ENCODE measurements at regions not wholly inside any gene's neighbourhood (a gene's known extent, or its start where the extent isn't known, plus 50 kb on each side); places are given as distances from the start of the nearest gene placed in this dataset.
A peak's percentile ranks its signal among the peaks of the same experiment; 100 is the strongest.

GRCh38 chr1:90486996-90487395, 230.1 kb downstream of the BARHL2 start:
- DNase-seq = no peak

- no peak for DNase-seq
Observed at GRCh38 chr1:90486134-90486824, 230.8 kb downstream of the BARHL2 start.

GRCh38 chr1:90480271-90480835, 236.7 kb downstream of the BARHL2 start:
- DNase-seq = no peak

- DNase-seq = no peak
Observed at GRCh38 chr1:90476994-90477393, 240.1 kb downstream of the BARHL2 start.

- DNase-seq = no peak
Observed at GRCh38 chr1:90476411-90476810, 240.7 kb downstream of the BARHL2 start.

GRCh38 chr1:90475631-90476030, 241.5 kb downstream of the BARHL2 start:
- peak; percentile 19 for DNase-seq

GRCh38 chr1:90474731-90475130, 242.4 kb downstream of the BARHL2 start:
- no peak for DNase-seq

GRCh38 chr1:90474158-90474557, 242.9 kb downstream of the BARHL2 start:
- no peak for DNase-seq

- DNase-seq = no peak
Observed at GRCh38 chr1:90472775-90473174, 244.3 kb downstream of the BARHL2 start.

- no peak for DNase-seq
Observed at GRCh38 chr1:90459570-90459969, 257.5 kb downstream of the BARHL2 start.

GRCh38 chr1:90457985-90458384, 259.1 kb downstream of the BARHL2 start:
- DNase-seq = no peak

- no peak for DNase-seq
Observed at GRCh38 chr1:90452491-90452890, 264.6 kb downstream of the BARHL2 start.

GRCh38 chr1:90443354-90443753, 273.7 kb downstream of the BARHL2 start:
- DNase-seq = no peak

- no peak for DNase-seq
Observed at GRCh38 chr1:90435351-90435750, 281.8 kb downstream of the BARHL2 start.

- DNase-seq = no peak
Observed at GRCh38 chr1:90434460-90434859, 282.6 kb downstream of the BARHL2 start.

- DNase-seq = no peak
Observed at GRCh38 chr1:90417126-90417525, 300.0 kb downstream of the BARHL2 start.

- DNase-seq = no peak
Observed at GRCh38 chr1:90414201-90414600, 302.9 kb downstream of the BARHL2 start.

GRCh38 chr1:90413519-90413918, 303.6 kb downstream of the BARHL2 start:
- no peak for DNase-seq

- DNase-seq = no peak
Observed at GRCh38 chr1:90412563-90412962, 304.5 kb downstream of the BARHL2 start.

GRCh38 chr1:90411185-90411584, 305.9 kb downstream of the BARHL2 start:
- no peak for DNase-seq

GRCh38 chr1:90407737-90408136, 309.4 kb downstream of the BARHL2 start:
- DNase-seq = no peak

- DNase-seq = no peak
Observed at GRCh38 chr1:90405726-90406125, 311.4 kb downstream of the BARHL2 start.

GRCh38 chr1:90402893-90403849, 313.9 kb downstream of the BARHL2 start:
- peak; percentile 11 for DNase-seq

- no peak for DNase-seq
Observed at GRCh38 chr1:90400131-90400530, 317.0 kb downstream of the BARHL2 start.
